GM18909 (cell line): ENCODE measurements at regions not wholly inside any gene's neighbourhood (a gene's known extent, or its start where the extent isn't known, plus 50 kb on each side); places are given as distances from the start of the nearest gene placed in this dataset.

ENCODE experiments used
- ATAC-seq: cut with Tn5 transposase; IDR thresholded peaks from one replicate; pipeline ENCODE4 v1.9.1; 2021; ENCODE audit warnings: mild to moderate bottlenecking; ENCODE audit not compliant: unreplicated experiment, poor library complexity

GRCh38 chr9:73023025-73023541, 70.2 kb upstream of the ALDH1A1 start:
- peak; percentile 64 for ATAC-seq

- ATAC-seq, result no peak
These were observed 69.5 kb upstream of the ALDH1A1 start for GRCh38 chr9:73022353-73022752.

DNA sequence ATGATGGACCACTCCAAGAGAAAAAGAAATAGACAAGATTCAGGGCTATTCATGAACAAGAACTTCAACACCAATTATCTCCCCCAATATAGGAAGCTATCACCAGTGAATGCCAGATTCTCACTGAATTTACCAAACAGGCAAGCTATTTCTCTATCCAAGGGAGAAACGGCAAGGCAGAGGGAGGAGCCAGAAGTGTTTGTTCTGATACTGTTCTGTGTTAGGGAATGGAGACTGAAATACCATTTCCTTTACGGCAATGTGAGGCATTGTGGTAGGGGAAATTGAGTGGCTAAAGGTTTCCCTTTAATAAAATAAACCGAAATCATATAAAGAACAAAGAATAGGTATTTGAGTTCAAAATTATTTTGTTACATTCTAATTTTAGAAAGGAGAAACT, 68.0 kb upstream of the ALDH1A1 start:
- ATAC-seq, result no peak

GRCh38 chr9:73014011-73014410, 61.2 kb upstream of the ALDH1A1 start:
- ATAC-seq, result no peak

DNA sequence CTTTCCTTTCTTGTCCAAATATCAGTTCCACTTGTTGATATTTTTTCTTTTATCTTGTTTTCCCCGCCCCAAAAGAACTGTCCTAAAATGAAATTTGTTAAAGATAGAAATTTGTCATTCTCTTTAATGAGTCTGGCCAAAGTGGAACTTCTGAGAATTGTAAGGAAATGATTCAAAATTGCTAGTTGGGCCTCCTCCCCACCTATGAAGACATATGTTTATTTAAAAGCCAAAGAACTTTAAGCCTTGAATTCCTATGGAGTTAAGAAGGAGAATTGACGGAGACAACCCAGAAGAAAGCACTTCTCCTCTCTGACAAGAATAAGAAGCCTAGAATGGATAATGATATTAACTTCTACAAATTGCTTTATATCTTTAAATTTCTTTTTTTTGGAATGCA, 59.1 kb upstream of the ALDH1A1 start:
- ATAC-seq, result no peak

DNA sequence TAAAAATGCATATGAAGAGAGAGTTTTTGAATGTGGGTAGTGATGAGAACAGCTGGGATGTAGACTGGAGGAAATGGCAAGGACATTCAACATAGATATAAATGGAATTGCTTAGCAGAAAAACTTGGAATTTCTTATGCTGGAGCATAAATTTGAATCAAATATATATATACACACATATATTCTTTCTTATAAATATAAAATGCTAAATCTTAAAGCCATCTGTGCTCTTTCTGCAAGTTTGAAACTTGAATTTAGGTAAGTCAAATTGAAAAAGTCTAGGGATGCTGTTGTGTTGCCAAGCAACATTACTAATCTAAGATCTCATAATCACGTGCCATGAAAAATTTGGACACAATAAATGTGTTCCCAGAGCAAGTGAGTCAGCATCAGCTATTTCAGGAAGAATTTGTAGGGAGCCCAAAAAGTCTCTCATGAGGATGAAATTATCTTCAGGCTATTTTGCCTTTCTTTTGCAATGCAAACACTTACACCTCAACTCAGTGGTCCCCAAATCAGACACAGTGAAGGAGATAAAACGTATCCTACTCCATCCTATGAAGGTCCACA, 58.4 kb upstream of the ALDH1A1 start:
- ATAC-seq, result no peak

DNA sequence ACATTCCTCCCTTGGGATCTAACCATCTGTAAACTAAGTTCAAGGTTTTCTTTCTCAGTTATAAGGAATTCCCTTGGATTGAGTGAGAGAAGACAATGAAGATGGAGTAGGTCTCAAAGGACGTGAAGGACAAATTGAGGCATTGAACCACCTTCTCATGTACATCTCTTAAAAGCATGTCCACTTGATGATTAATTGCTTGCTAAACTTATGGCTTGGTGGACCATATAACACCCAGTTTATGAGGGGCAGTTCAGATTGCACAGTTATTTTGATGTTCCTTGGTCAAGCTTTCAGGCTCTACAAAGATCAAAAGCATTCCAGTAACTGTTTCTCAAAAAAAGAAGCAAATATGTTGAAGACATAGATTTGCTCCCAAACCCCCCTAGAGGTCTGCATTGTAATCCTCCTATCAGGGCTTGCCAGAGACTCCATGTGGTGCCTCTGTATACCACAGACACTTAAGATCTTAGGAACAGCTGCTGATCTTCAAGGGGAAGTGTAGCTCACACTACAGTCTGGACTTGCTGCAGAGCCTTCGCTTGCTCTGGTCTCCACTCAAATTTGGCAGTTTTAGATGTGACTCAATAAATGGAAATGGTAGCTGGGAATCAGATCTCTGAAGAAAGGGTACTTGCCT, 56.9 kb upstream of the ALDH1A1 start:
- ATAC-seq, result no peak

GRCh38 chr9:73007966-73008672, 55.3 kb upstream of the ALDH1A1 start:
- ATAC-seq, result no peak

DNA sequence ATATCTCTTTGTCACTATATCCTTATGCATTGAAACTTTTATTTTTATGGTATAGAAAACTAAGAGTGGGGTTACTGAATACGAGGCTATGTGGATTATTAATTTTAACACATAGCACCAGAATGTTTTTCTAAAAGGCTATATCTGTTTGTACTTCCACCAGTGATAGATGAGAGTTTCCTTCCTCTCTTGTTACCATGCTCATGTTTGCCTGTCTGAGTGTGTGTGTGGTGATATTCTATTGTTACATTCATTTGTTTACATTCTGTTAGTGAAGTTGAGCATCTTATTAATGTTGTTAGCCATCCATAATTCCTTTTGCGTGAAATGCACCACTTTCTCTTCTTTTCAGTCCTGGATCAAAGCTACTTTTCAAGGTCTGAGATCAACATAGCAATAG, 54.1 kb upstream of the ALDH1A1 start:
- ATAC-seq, result no peak
